ENCODE measurements at regions not wholly inside any gene's neighbourhood (a gene's known extent, or its start where the extent isn't known, plus 50 kb on each side); places are given as distances from the start of the nearest gene placed in this dataset.

GRCh38 chr2:117603060-117603459, 211.4 kb upstream of the DDX18 start:
- TF ChIP-seq TSHZ2 (CRISPR knock-in tag; IDR thresholded peaks at IDR 0.05) (no peak), ZC3H10 (CRISPR knock-in tag; IDR thresholded peaks at IDR 0.05) (no peak), CSDC2 (CRISPR knock-in tag; IDR thresholded peaks at IDR 0.05) (no peak), OSR1 (CRISPR knock-in tag; IDR thresholded peaks at IDR 0.05) (no peak), ZNF70 (CRISPR knock-in tag; IDR thresholded peaks at IDR 0.05) (no peak), ARNTL (CRISPR knock-in tag; IDR thresholded peaks at IDR 0.05; ENCODE audit: borderline replicate concordance, low read depth) (no peak), SNAI2 (CRISPR knock-in tag; IDR thresholded peaks at IDR 0.05) (no peak)
